GM18907 (cell line): ENCODE measurements at regions not wholly inside any gene's neighbourhood (a gene's known extent, or its start where the extent isn't known, plus 50 kb on each side); places are given as distances from the start of the nearest gene placed in this dataset.
A peak's percentile ranks its signal among the peaks of the same experiment; 100 is the strongest.

Experiments used
- ATAC-seq: cut with Tn5 transposase; IDR thresholded peaks from one replicate; pipeline ENCODE4 v1.9.1; 2021; ENCODE audit warnings: mild to moderate bottlenecking, moderate library complexity; ENCODE audit not compliant: unreplicated experiment

DNA sequence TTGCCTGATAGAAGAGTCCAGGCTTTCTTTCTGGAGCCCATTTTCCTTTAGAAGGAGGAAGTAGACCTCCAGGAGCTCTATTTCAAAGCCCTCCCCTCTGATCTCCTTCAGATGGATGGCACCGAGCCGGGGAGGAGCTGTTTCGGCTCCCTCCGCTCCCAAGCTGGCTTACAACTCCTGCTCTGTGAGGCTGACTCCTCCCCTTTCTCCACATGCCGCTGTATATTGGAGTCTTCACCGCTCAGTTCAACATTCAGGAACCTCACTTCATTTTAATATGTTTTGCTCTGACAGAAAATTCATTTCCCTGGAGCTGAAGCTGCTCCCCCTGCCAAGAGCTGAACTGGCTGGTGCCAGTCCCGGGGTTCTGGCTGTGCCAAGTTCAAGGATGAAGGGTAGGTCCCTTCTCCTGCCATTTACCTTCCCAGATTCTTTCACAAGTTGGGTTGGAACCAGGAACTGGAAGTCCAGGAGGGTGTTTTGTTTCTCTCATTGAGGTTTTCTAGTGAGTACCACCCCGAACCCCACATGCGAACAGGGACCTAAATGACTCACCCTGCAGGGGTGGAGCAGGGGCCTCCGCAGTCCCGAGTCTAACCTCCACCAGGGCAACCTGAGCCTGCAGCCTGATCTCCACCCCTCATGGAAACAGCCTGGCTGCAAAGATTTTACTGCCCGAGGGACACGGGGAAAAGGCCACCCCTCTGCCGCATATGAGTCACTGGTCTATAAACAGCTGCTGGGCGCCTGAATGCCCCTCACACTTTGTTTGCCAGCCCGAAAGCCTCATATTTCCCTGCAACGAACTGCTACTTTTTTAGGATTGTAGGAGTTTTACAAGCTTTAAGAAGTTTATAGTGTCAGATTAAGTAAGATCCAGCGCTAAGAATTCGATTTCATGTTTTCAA, 68.6 kb upstream of the FOXA2 start:
- ATAC-seq = no peak

DNA sequence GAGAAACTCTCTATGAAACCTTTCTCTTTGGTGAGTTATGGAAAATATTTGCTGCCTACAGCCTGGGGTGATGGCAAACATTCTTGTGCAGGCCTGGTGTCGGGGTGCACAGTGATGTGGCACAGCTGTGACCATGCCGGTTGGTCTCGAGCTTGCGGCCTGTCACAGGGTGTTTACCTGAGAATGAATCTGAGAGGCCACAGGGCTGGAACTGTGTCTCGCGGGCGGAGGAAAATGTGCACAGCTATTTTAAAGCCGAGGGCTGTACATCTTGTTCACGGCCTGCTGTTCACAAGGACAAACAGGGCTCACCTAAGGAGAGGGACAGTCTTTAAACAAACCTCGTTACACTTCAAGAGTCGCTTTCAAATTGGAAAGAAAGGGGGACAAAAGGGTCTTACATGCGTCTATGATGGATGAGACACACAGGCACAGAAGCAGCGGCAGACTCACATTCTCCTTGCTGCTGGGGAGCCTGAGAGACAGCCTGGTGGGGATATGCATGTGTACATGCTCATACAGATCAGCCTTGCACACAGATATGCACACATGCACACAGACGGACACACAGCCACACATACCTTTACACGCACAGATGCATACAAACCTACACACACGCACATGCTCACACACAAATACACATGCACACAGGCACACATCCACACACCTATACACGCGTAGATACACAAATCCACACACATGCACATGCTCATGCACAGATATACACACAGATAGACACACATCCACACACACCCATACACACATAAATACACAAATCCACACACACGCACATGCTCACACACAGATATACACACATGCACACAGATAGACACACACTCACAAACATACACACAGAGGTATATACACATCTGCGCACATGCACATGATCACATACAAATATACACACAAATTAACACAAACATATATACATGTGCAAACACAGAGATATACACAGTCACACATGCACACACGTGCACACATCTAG, 69.6 kb upstream of the FOXA2 start:
- no peak for ATAC-seq

DNA sequence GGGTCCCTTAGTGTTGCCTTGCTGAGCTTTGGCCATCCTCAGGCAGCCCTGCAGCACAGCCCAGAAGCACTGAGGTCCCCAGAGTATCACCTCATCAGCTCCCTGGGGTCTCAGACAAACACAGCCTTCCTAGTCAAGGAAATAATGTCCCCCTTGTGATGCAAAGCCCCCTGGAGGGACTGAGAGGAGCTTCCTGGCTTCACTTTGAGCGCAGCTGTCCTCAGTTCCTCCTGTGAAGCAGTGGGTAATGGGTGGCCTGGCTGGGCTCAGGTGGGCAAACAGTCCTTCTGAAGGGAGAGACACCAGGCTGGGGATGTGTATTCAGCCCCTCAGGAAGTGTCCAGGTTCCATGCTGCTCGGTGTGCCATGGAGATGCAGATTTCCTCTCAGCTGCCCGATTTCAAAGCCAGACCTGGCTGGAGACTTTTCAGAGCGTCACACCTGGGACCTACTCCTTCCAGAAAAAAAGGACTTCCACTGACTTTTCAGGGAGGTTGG, 79.2 kb upstream of the FOXA2 start:
- no peak for ATAC-seq

GRCh38 chr20:22667198-22667597, 82.8 kb upstream of the FOXA2 start:
- no peak for ATAC-seq

DNA sequence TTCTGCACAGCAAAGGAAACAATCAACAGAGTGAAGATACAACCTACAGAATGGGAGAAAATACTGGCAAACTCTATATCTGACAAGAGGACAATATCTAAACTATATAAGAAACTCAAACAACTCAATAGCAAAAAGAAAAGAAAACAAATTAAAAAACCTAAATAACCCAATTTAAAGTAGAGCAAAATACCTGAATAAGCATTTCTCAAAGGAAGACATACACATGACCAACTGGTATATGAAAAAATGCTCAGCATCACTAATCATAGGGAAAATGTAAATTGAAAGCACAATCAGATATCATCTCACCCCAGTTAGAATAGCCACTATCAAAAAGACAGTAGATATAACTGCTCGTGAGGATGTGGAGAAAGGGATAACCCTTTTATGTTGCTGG, 87.8 kb upstream of the FOXA2 start:
- no peak for ATAC-seq

GRCh38 chr20:22673467-22673866, 89.1 kb upstream of the FOXA2 start:
- ATAC-seq = no peak

DNA sequence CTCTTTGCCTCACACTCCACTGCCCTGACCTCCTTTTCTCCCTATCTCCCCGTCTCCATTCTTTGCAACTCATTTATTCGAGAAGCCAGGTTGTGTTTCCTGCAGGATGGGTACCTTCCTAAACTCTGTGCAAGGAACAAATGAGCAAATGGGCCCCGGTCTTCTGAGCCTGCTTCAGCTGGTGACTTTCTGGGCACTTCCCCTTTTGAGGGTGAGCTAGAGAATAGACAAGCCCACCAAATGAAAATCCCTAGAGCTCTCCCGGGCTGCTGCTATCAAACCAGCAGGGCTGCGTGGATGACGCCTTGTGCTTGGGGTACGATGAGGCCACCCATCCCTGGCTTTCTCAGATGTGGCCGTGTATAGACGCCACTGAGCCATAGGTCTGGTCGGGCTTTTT, 91.0 kb upstream of the FOXA2 start:
- ATAC-seq = no peak

DNA sequence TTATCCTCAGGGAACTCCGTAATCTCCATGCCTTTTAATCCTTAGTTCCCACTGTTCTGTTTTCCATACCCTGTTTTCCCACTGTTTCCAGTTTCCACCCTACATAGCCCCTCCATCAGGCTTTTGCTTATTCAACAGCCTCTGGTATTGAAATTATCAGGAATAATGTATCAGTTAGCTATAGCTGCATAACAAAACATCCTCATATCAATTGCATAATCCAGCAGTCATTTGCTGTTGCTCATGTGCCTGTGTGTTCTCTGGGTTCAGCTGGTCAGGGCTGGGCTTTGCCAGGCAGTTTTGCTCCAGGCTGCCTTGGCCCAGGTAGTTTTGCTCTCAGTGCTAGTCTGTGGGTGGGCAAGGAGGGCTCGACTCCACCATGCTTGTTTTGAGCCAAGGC, 94.3 kb upstream of the FOXA2 start:
- ATAC-seq = no peak

GRCh38 chr20:22679197-22679596, 94.8 kb upstream of the FOXA2 start:
- no peak for ATAC-seq

DNA sequence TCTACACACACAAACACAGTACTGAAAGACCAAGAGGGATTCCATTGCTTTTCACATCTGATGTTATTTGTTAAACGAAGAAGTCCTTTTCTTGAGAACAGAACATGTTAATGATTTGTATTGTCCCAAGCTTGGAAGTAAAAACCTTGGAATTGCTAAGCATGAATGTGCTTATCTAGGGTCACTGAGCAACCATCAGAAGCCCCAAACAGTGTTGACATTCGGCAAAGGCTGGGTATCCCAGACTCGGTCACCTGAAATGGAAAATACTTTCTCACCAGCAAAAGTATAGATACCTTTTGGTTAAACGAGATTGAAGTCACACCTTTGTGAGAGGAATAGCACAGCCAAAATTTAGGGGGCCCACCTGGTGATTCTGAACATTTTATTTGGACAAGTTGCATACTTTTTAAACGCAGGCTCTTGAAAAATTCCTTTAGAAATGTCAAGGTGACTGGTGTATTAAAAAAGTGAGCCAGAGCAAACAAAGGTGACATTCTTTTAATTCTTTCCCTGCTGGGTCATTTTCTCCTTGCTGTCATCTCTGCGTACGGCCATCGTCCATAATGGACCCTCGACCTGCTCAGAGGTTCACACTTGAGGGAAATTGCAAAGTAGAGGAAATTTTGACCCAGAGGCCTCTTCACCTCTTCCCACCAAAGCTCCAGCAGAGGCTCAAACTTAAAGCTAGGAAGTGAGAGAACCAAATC, 95.8 kb upstream of the FOXA2 start:
- ATAC-seq = no peak

GRCh38 chr20:22681591-22682248, 97.3 kb upstream of the FOXA2 start:
- ATAC-seq = no peak

- ATAC-seq = no peak
Measured at GRCh38 chr20:22682381-22682780, 98.0 kb upstream of the FOXA2 start.

GRCh38 chr20:22684072-22684762, 99.8 kb upstream of the FOXA2 start:
- peak; percentile 86 for ATAC-seq

- ATAC-seq = no peak
Measured at GRCh38 chr20:22684763-22685443, 100.5 kb upstream of the FOXA2 start.

DNA sequence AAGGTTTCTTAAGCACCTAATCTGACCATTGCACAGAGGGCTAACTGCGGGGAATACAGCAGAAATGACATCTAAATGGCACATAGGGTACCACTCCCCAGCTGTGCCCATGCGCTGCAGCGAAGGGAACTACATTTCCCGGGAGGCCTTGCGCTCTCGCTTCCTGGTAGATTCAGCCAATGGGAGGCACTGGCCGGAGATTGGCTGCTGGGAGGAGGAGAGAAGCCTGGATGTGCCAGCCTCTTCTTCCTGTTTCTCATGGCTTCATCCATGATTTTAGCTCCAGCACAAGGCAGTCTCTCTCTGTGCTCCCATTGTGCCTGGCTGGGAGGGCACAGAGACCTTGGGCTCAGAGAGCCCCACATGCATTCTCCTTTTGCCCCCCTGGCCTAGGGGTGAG, 101.7 kb upstream of the FOXA2 start:
- no peak for ATAC-seq

DNA sequence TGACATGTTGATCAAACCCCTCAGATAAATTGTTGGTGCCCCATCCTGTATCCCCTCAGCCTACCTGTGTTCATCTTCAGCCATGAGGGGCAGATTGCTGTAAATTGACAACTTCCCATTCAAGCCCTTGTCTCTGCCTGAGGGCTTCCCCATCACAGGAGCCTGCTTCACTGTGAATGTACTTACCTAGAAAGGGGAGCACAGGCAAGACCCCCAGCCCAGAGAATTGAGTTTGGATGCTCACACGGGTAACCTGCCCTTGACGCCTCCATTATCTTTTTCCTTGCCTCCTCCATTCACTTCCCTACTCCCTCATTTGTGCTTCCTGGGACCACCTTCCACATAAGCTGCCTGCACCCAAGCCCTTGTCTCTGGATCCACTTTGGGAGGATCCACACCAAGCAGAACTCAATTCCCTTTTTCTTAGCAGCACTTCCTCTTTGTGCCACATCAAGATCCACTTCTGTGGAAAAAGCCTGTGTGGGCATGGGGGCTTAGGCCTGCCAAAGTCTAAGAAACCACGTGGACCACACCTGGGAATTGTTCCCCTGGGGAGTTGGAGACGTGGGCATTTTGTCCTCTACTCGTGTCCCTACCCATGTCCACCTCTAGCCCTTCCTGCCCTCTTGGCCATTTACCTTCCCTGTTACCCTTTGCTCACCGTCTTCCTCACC, 103.4 kb upstream of the FOXA2 start:
- ATAC-seq = no peak

DNA sequence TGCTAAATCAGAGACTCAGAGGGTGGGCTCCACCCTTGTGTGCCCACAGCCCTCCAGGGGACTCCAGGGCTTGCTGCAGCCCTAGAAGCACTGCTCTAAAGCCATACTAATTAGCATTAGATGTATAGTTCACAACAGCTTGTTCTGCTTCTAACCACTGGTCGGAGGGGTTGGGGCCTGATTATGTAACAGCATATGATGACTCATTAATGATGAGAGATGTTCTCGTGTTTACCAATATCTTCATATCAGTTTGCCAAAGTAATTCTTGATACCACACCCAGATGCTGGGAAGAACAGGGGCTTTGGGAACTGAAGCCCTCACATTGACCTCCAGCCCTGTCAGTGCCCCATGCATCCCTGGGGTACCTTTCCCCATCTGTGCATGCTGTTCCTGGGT, 104.1 kb upstream of the FOXA2 start:
- ATAC-seq = no peak

DNA sequence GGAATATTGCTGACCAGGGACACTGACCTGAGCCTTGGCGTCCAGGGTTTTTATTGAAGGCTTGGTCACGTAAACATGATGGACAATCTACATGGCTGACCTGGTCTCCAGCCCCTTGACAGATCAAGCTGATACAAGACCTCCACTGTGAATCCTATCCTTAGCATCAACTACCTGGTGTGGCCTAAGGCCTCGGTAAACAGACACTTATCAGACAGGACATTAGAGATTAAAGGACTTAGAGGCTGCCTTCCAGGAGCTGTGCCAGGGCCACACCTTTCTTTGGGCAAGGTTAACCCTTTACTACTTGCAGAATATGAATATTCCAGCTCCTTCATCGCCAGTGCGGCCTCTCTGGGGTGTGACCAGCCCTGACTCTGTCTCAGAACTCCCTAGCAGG, 104.9 kb upstream of the FOXA2 start:
- ATAC-seq = no peak

DNA sequence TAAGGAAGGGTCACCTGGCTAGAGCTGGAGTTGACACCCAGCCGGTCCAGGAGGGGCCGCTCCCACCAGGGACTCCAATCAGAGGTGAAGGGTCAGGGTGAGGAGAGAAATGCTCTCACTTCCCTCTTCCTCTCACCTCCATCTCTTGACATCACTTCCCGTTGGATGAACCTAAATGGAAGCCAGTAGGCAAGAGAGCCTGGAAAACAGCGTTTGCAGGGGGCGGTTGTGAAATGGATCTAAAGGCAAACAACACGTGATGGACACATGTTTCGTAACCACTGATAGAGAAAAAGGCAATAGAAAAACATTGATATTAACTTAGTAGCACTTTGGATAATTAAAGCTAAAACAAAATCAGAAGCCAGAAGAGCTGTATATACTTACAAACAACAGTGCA, 105.6 kb upstream of the FOXA2 start:
- no peak for ATAC-seq
